NB4 (cell line): ENCODE measurements at regions not wholly inside any gene's neighbourhood (a gene's known extent, or its start where the extent isn't known, plus 50 kb on each side); places are given as distances from the start of the nearest gene placed in this dataset.

Source experiments
- CTCF ChIP-seq: IDR thresholded peaks from one replicate; pipeline ENCODE4 v1.5.1; 2012; ENCODE audit warnings: low read depth, low read length
- MAX ChIP-seq: IDR thresholded peaks from 2 replicates; pipeline ENCODE4 v1.6.1; 2011; ENCODE audit warnings: low read depth, low read length
- MYC ChIP-seq: IDR thresholded peaks from 2 replicates; pipeline ENCODE4 v1.6.1; 2011; ENCODE audit warnings: low read depth, low read length
- POLR2A ChIP-seq: IDR thresholded peaks from 2 replicates; pipeline ENCODE4 v1.6.1; 2011; ENCODE audit warnings: mild to moderate bottlenecking; ENCODE audit not compliant: insufficient read length; ENCODE audit errors: extremely low read depth

GRCh38 chr1:5423109-5423508 lies 569.1 kb downstream of the NPHP4 start:
- no peak for TF ChIP-seq CTCF
- no peak for TF ChIP-seq MAX
- no peak for TF ChIP-seq POLR2A
- TF ChIP-seq MYC: no peak
